Esophagus (tissue), 2 donors: ENCODE measurements at regions not wholly inside any gene's neighbourhood (a gene's known extent, or its start where the extent isn't known, plus 50 kb on each side); places are given as distances from the start of the nearest gene placed in this dataset.
A peak's percentile ranks its signal among the peaks of the same experiment; 100 is the strongest.

Source experiments
- H3K27ac ChIP-seq, 2 donors: one replicate each; pipeline ENCODE4 v1.5.1; 2013; ENCODE audit warnings: low read depth in 2 of 2, mild to moderate bottlenecking in 2 of 2, inconsistent platforms in 1 of 2, low read length in 1 of 2, moderate library complexity in 1 of 2
- H3K27me3 ChIP-seq, 2 donors: one replicate each; pipeline ENCODE4 v1.6.1; 2013; ENCODE audit warnings: low read length in 2 of 2, control low read depth in 1 of 2, mild to moderate bottlenecking in 1 of 2; ENCODE audit not compliant: insufficient read depth in 2 of 2, control insufficient read depth in 1 of 2
- H3K36me3 ChIP-seq, 2 donors: one replicate each; pipeline ENCODE4 v1.6.1; 2013; ENCODE audit warnings: low read length in 1 of 2; ENCODE audit not compliant: control insufficient read depth in 2 of 2, insufficient read depth in 2 of 2
- H3K4me1 ChIP-seq, 2 donors: one replicate each; pipeline ENCODE4 v1.6.1; 2013; ENCODE audit warnings: low read length in 1 of 2; ENCODE audit not compliant: control insufficient read depth in 2 of 2, insufficient read depth in 2 of 2
- H3K4me3 ChIP-seq, 2 donors: one replicate each; pipeline ENCODE4 v1.5.1; 2013; ENCODE audit warnings: low read length in 2 of 2, mild to moderate bottlenecking in 2 of 2, low read depth in 1 of 2, moderate library complexity in 1 of 2
- H3K9me3 ChIP-seq, 2 donors: one replicate each; pipeline ENCODE4 v1.6.1; 2013; ENCODE audit warnings: mild to moderate bottlenecking in 2 of 2, low read depth in 1 of 2, low read length in 1 of 2, moderate library complexity in 1 of 2; ENCODE audit not compliant: control insufficient read depth in 2 of 2, insufficient read depth in 1 of 2
- WGBS, 2 donors: extraction: QIAGEN DNeasy Blood & Tissue Kit; methylation state at CpG; one replicate each; pipeline ENCODE4 v1.1.7; 2013; 5-methylcytosine and 5-hydroxymethylcytosine counted together
- donor health status: healthy with polysubstance abuse.
- donor health status: Bipolar disorder and iron deficiency.

- Histone ChIP-seq H3K27ac (no peak overlapping the region), H3K9me3 (no peaks in the 10 kb centered on the region), H3K4me3 (no peak overlapping the region), H3K27me3 (no peaks in the 10 kb centered on the region), H3K4me1 (no peaks in the 10 kb centered on the region), H3K36me3 (no peaks in the 10 kb centered on the region)
- 81 to 83% methylated on average over 4 of the region's 4 CpGs for WGBS, 2 donors
Observed at GRCh38 chr9:107639426-107639825, 149.9 kb upstream of the KLF4 start.

- H3K36me3 ChIP-seq: no peaks in the 10 kb centered on the region
- H3K27me3 ChIP-seq: no peaks in the 10 kb centered on the region
- peak overlapping the region in 1 of 2 donors; percentile 30 for H3K4me3 ChIP-seq
- WGBS, 2 donors: 25% methylated on average over 7 of the region's 7 CpGs
- no peaks in the 10 kb centered on the region for H3K9me3 ChIP-seq
- peak overlapping the region; percentile 59 to 72 for H3K27ac ChIP-seq
- H3K4me1 ChIP-seq: no peaks in the 10 kb centered on the region
Observed at GRCh38 chr9:107638521-107639310, 149.1 kb upstream of the KLF4 start.

- 18 to 21% methylated on average over 67 of the region's 67 CpGs for WGBS, 2 donors
- no peaks in the 10 kb centered on the region for H3K27me3 ChIP-seq
- no peaks in the 10 kb centered on the region for H3K36me3 ChIP-seq
- H3K4me3 ChIP-seq: peak overlapping the region; percentile 28 to 30
- H3K27ac ChIP-seq: peak overlapping the region; percentile 72 to 90
- H3K4me1 ChIP-seq: no peaks in the 10 kb centered on the region
- H3K9me3 ChIP-seq: no peaks in the 10 kb centered on the region
Observed at GRCh38 chr9:107637421-107638420, 148.2 kb upstream of the KLF4 start.

- Histone ChIP-seq H3K4me1 (no peaks in the 10 kb centered on the region), H3K27ac (peak overlapping the region; percentile 72 to 90), H3K4me3 (no peak overlapping the region), H3K9me3 (no peaks in the 10 kb centered on the region), H3K36me3 (no peaks in the 10 kb centered on the region), H3K27me3 (no peaks in the 10 kb centered on the region)
- 73 to 78% methylated on average over 5 of the region's 5 CpGs for WGBS, 2 donors
Observed at GRCh38 chr9:107636571-107637381, 147.2 kb upstream of the KLF4 start.

GRCh38 chr9:107635803-107636174 lies 146.2 kb upstream of the KLF4 start:
- Histone ChIP-seq H3K9me3 (no peaks in the 10 kb centered on the region), H3K4me1 (no peaks in the 10 kb centered on the region), H3K27ac (no peak overlapping the region)

GRCh38 chr9:107635101-107635802 lies 145.7 kb upstream of the KLF4 start:
- 82 to 84% methylated on average over 7 of the region's 7 CpGs for WGBS, 2 donors
- H3K27me3 ChIP-seq: no peaks in the 10 kb centered on the region
- H3K9me3 ChIP-seq: no peaks in the 10 kb centered on the region
- no peaks in the 10 kb centered on the region for H3K36me3 ChIP-seq
- H3K4me1 ChIP-seq: no peaks in the 10 kb centered on the region
- no peak overlapping the region for H3K27ac ChIP-seq
- no peak overlapping the region for H3K4me3 ChIP-seq

More at GRCh38 chr9:107635803-107636174, 146.2 kb upstream of the KLF4 start:
- Histone ChIP-seq H3K4me3 (no peak overlapping the region), H3K27me3 (no peaks in the 10 kb centered on the region), H3K36me3 (no peaks in the 10 kb centered on the region)
- 73 to 84% methylated on average over 6 of the region's 6 CpGs for WGBS, 2 donors

- WGBS, 2 donors: 65 to 77% methylated on average over 5 of the region's 5 CpGs
- no peak overlapping the region for H3K27ac ChIP-seq
Observed at GRCh38 chr9:107633406-107633805, 143.8 kb upstream of the KLF4 start.

GRCh38 chr9:107632661-107633060 lies 143.1 kb upstream of the KLF4 start:
- no peaks in the 10 kb centered on the region for H3K27me3 ChIP-seq
- H3K4me1 ChIP-seq: no peaks in the 10 kb centered on the region
- no peak overlapping the region for H3K4me3 ChIP-seq
- 79 to 81% methylated on average over 4 of the region's 4 CpGs for WGBS, 2 donors
- no peaks in the 10 kb centered on the region for H3K9me3 ChIP-seq
- H3K36me3 ChIP-seq: no peaks in the 10 kb centered on the region
- no peak overlapping the region for H3K27ac ChIP-seq

More at GRCh38 chr9:107633406-107633805, 143.8 kb upstream of the KLF4 start:
- no peaks in the 10 kb centered on the region for H3K9me3 ChIP-seq
- no peaks in the 10 kb centered on the region for H3K4me1 ChIP-seq
- no peak overlapping the region for H3K4me3 ChIP-seq
- no peaks in the 10 kb centered on the region for H3K36me3 ChIP-seq
- H3K27me3 ChIP-seq: no peaks in the 10 kb centered on the region
